HG03354 (cell line): ENCODE measurements at regions not wholly inside any gene's neighbourhood (a gene's known extent, or its start where the extent isn't known, plus 50 kb on each side); places are given as distances from the start of the nearest gene placed in this dataset.
"Not testable (repeated sequence)": the region's sequence is repeated elsewhere in the genome, so short reads cannot be mapped to it uniquely, and the experiment has no call there.

Experiments used
- ATAC-seq: cut with Tn5 transposase; IDR thresholded peaks from one replicate; pipeline ENCODE4 v1.9.1; 2021; ENCODE audit warnings: mild to moderate bottlenecking; ENCODE audit not compliant: unreplicated experiment, poor library complexity, severe bottlenecking

DNA sequence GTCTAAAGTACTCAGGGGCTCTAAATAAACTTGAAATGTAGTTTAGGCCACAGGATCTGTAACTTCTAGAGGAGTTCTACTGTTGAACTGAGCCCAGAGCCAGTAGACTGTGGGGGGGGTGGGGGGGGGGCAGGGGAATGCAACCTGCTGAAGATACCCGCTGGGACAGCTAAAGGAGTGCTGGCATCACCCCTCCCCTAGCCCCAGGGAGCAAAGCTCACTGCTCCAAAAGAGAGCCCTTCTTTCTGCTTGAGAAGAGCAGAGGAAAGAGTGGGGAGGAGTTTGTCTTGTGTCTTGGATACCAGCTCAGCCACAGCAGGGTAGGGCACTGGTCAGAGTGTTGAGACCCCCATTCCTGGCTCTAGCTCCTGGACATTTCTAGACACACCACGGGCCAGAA, 414.0 kb upstream of the KLHL29 start:
- no peak for ATAC-seq

DNA sequence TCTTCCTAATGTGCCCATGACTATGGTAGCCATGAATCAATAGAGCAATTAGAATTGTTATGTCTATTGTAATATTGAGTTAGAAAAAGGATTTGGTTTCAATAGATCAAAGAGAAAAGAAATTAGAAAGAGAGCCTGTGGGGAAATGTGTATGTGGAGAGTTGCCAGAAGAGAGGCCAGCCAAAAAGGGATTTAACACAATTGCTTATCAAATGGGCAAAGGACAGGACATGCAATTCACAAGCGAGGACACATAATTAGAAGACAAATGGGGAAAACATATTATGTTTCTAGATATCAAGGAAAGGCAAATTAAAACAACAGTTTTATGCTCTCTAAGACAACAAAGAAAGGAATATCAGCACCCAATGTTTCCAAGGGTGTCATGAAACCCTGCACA, 403.2 kb upstream of the KLHL29 start:
- no peak for ATAC-seq

DNA sequence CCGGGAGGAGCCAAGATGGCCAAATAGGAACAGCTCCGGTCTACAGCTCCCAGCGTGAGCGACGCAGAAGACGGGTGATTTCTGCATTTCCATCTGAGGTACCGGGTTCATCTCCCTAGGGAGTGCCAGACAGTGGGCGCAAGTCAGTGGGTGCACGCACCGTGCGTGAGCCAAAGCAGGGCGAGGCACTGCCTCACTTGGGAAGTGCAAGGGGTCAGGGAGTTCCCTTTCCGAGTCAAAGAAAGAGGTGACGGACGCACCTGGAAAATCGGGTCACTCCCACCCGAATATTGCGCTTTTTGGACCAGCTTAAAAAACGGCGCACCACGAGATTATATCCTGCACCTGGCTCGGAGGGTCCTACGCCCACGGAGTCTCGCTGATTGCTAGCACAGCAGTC, 400.8 kb upstream of the KLHL29 start:
- ATAC-seq, result not testable (repeated sequence)

DNA sequence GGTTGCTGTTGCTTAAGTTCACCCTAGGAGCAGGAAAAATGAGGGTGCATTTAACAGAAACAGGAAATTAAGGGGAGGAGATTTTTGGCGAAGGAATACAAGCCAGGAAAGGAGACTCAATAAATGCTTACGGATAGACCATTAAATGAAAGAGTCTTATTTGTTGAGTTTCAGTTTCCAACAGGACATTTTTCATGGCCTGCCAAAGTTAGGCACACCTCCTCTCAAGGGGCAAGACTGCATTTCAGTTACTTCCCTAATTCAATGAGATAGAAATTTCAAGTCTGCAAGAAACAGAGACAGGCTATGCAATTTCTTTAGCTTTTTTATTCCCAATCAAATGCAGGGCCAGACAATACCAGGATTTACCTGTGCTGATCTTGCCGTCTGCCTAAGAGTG, 394.7 kb upstream of the KLHL29 start:
- no peak for ATAC-seq

DNA sequence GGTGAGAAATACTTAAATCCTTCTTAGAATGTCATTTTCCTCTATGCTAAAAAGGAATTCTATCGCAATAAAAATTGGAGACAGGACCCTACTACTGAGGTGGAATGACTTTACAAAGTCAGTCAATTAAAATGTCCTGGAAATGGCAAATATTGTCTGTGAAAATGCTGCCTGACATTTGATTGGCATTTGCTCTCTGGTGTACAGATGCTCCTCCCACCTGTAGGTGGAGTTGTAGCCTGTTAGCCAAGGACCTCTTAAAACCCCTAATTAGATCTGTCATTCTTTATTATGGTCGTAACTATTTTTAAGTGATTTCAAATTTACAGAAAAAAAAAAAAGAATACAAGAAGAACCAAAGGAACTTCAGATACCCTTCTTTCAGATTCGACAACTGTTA, 393.1 kb upstream of the KLHL29 start:
- ATAC-seq, result no peak

DNA sequence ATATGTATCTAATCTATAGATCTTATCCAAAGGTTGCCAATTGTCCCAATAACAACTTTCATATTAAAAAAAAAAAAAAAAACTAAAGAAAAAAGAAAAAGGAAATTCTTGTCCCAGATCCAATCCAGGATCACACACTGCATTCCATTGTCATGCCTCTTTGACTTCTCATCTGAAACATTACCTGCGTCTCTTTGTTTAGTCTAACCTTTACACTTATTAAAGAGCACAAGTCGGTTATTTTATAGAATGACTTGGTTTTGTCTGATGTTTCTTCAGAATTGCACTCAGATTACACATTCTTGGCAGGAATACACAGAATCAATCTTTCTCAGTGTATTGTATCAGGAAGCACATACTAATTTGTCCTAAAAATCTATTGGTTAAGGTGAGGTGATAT, 392.5 kb upstream of the KLHL29 start:
- ATAC-seq, result no peak

DNA sequence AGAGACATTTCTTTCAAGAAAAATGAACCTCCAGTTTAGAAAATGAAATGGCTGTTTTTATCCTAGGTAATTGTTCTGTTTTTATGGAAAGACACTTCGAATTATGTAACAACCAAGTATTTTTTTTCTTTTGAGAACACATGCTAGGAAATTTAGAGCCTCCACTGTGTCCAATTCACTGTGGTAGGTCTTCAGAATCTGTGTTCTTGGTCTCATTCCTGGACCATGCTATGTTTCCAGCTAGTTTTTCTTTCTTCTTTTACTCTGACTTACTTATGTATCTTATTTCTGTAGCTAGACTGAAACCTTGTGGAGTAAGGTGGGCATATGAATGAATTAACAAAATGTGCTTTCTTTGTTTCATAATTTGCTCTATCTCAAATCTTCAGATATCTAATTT, 391.7 kb upstream of the KLHL29 start:
- no peak for ATAC-seq

DNA sequence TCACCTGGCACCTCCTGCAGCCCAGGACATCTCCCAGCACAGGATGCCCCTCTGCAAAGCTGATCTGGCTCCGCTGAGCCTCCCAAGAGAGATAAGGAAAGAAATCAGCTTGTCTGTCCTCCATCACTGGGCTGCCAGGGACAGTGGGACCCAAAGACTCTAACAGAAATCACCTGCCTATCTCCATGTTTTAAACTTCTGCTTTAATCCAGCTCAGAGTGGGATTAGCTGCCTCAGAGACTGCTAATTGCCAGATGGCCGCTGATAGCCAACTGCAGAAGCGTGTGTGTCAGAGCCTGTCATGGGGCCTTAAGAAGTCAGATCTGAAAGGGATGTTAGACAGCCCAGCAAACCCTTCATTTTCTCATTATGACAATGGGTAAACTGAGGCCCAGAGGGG, 389.4 kb upstream of the KLHL29 start:
- ATAC-seq, result no peak

DNA sequence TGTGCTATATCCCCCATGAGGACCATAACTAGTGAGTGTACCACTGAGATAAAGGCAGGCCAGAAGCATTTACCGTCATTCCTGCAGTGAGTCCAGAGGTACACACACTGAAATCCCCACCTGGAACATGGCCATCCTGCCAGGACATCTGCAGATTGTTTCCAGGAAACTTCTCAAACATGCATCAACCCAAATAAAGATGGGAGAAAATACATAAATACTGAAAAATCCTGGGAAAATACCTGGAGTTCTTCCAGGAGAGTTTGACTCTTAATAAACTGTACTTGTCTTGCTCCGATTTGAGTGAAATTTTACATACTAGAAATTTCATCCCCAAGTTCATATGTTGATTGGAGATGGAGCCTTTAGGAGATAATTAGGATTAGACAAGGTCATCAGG, 388.1 kb upstream of the KLHL29 start:
- ATAC-seq, result no peak

DNA sequence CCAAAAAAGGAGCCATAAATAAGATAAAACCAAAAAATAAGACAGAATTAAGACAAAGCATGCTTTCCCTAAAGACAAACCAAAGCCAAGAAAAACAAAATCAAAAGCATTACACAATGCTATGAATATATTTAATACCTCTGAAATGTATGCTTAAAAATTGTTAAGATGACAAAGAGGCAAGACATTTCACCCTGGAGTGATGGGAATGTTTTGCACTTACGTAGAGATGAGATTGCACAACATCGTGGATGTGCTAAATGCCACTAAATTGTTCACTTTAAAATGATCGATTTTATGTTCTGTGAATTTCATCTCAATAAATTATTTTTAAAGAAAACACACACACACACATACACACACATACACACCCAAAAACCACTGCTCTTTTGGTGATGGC, 386.6 kb upstream of the KLHL29 start:
- no peak for ATAC-seq

DNA sequence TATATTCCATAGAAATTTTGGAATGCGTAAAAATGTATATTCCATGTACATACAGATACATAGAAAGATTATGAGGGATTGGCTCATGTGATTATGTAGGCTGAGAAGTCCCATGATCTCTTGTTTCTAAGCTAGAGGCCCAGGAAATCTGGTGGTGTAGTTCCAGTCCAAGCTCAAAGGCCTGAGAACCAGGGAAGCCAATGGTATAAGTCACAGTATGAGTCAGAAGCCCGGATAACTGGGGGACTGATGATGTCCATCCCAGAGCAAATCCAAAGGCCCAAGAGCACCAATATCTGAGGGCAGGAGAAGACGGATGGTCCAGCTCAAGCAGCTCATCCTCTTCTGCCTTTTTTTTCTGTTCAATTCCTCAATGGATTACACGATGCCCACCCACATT, 385.0 kb upstream of the KLHL29 start:
- ATAC-seq, result no peak

DNA sequence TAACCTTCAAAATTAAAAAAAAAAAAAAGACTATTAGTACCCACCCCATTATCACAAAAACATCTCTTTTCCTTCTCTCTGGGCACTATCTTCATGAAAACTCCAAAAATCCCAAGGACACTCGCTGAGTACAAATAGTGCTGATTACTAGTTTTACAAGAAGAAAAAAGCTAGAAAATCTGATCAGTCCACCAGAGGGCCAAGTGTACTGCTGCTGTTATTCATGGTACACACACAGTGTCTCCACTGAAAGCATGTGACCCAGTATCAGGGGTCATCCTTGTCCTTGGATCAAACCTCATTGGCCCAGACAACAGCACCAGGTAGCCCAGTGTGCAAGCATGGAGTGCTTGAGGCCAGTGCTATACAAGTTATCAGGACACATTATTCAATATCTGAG, 382.7 kb upstream of the KLHL29 start:
- ATAC-seq, result no peak

DNA sequence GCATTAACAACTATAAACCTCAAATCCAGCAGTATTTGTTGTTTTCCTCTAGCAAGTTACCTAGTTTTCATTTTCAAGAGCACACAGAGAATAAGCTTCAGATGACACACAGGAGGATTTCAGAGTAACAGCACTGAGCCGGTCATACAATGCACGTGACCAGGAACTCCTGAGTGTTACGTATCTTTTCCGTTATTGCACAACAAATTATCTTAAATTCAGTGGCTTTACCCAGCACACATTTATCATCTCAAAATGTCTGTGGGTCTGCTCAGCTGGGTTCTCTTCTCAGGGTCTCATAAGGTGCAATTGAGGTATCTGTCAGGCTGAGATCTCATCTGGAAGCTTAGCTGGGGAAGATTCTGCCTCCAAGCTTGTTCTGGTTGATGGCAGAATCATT, 379.5 kb upstream of the KLHL29 start:
- ATAC-seq, result no peak

DNA sequence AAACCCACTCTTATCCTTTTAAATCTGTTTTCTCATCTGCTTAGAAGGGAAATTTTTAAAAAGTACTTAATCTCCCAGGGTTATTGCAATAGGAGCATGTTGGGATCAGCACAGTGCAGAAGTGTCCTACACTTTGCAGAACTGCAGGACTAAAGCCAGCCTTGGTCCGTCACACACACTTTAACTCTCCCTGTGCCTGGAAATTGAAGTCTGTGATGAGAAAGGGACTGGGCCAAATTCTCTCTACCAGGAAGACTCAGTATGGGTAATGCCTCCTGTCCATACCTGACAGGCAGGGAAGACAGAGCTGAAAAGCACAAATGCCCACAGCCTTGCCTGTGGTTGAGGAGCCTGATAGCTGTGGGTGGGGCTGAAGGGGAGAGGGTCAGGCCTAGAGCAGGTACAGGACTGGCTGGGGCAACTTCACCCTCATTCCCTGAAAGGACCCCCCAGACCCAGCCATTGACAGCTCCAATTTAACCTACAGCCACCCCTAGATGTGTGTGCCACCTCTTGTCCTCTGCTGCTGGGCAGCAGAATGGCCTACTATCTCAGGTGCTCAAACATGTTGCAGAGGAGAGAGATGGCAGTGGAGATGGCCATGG, 377.2 kb upstream of the KLHL29 start:
- no peak for ATAC-seq

DNA sequence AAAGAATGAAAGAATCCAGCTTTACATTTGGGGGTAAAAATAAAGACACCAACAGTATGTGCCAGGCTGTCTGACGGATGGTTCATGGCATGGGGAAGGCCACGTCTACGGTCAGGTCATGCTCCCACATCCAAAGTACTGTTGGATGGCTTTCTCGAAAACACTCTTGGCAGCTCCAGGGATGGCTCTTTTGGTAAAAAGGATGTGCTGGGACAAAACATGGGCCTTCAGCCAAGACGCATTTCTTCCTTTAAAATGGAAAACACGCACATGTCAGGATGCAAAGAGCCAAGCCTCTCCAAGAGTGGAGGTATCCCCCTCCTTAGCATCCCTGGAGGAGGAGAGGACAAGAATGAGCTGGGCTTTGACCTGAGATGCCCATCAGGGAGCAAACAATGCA, 376.5 kb upstream of the KLHL29 start:
- ATAC-seq, result no peak

DNA sequence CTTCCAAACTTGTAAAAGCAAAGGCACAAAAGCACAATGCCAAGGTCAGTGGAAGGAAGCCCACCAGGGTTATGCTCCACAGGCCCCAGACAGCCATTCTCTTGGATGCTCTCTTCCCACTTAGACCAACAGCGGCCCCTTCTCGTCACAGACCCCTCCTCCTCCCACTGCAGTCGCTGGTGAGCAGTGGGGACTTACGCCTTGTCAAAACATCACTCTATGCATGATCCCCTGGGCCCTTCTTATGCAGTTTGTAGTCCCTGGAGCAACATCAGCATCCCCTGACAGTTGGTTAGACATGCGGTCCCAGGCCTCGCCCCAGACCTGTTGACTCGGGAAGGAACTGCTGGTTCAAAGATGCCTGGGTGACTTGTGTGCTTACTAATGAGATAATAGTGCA, 376.0 kb upstream of the KLHL29 start:
- ATAC-seq, result no peak

DNA sequence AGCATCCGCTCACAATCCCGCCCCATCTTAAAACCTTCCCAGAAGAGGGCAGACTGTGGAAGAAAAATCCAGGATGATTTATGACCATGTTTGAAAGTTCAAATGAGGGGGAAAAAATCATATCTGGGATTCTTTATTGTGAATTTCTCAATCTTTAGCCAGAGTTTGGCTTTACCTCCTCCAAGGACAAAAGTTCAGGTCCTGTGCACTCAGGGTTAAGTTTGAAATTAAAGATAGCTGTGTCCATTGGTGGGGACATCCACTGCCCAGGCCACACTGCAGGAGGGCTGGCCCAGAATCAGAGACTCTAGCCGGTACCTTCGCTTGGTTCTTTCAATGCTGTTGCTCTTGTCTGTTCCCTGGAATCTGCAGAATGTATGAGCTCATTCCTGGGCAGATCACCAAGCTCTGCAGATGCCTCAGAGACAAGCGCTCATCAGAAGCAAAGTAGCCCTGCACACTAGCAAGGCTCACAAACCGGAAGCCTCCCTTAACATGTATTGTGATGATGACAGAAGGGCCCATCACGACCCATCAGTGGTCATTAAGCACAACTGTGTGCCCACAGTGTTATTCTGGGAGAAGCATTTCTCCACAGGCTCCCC, 375.3 kb upstream of the KLHL29 start:
- ATAC-seq, result no peak

DNA sequence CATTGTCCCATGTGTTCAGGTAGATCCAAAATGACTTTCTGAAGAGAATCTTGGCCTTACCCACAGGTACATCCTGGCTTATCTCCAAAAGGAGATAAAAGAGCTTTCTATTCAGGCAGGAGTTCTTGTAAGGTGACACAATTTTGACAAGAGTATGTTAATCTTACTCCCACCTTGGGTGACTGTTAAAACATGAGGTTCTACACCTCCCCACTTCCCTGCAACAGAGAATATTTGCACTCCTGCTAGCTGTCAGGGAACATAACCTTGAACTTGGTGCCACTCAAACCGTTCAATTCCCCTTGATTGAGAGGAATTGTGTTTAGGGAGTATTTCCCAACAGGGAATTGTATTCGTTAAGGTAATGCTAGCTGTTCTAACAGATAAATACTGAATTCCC, 372.5 kb upstream of the KLHL29 start:
- ATAC-seq, result no peak

DNA sequence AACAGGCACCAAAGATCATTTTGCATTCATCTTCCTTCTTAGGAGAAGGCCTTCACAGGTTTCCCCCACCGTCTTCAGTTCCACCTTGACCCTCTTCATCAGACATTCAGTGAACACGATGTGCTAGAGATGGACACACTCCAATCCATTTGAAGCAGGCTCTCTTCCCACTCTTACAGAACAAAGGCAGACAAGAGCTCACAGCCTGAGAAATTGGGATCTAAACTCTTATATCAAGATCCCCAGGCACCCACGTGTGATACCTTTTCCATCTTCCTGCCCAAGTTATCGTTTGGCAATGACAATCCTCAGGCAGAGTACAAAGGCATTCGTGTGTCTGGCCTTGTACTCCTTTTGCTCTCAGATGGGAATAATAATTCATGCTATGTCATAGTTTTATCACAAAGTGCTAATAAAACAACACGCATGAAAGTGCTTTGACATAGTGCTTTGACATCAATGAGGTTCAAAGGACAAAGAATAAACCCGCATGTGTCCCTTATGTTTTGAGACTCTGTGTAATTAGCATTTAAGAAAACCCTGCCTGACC, 369.3 kb upstream of the KLHL29 start:
- no peak for ATAC-seq

DNA sequence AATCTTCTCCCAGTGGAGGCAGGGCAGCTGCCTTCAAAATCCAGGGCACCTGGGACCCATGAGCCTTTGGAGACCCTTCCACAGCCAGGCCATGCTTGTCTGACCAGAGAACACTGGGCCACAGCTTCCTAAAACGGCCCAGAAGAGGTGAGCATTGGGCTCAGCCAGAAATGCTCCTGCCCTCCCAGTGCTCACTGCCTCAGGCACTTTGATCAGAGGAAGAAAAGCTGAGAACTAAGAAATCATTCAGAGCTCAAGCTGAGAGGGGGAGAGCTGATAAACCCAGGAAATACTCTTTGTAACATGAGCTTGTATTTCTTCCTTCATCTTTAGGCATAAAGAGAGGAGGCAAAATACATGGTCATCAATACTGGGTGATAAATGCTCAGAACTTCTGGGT, 365.5 kb upstream of the KLHL29 start:
- no peak for ATAC-seq

DNA sequence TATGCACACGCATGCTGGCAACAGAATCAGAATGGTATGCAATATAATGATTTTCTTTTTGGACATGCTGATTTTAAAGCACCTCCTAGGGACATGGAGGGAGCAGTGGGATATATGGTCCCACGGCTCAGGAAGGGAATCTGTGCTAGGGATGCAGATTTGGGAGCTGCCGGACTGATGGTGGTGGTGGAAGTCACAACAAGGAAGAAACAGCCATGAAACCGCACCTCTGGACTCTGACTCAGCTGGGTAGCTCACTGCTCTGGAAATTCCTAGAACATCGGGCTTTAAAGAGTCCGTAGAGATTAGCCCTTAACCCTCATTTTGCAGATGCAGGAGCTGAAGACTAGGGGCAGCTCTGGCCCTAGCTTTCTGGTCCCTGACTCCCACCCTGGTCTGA, 364.3 kb upstream of the KLHL29 start:
- ATAC-seq, result no peak
